PC-9 (cell line): ENCODE measurements at regions not wholly inside any gene's neighbourhood (a gene's known extent, or its start where the extent isn't known, plus 50 kb on each side); places are given as distances from the start of the nearest gene placed in this dataset.

Experiments used
- EZH2 ChIP-seq: fragments of 200-600 bp; sonication (generic); IDR thresholded peaks from 2 replicates; pipeline ENCODE4 v1.8.0; 2017; ENCODE audit warnings: antibody characterized with exemption, low read depth
- TF ChIP-seq, protein P1 (sequence below): fragments of 200-600 bp; sonication (generic); conservative IDR thresholded peaks from 2 replicates; pipeline ENCODE4 v1.6.1; 2017; ENCODE audit warnings: mixed run types, antibody characterized with exemption, mild to moderate bottlenecking, moderate library complexity

DNA sequence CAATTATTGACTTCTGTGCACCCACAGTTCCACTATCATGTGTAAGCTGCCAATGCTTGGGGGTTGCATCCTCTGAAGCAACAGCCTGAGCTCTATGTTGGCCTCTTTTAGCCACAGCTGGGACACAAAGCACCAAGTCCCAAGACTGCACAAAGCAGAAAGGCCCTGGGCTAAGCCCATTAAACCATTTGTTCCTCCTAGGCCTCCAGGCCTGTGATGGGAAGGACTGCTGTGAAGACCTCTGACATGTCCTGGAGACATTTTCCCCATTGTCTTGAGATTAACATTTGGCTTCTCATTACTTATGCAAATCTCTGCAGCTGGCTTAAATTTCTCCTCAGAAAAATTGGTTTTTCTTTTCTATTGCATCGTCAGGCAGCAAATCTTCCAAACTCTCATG is 123.7 kb upstream of the DEPDC1 start:
- TF ChIP-seq, protein P1, sequence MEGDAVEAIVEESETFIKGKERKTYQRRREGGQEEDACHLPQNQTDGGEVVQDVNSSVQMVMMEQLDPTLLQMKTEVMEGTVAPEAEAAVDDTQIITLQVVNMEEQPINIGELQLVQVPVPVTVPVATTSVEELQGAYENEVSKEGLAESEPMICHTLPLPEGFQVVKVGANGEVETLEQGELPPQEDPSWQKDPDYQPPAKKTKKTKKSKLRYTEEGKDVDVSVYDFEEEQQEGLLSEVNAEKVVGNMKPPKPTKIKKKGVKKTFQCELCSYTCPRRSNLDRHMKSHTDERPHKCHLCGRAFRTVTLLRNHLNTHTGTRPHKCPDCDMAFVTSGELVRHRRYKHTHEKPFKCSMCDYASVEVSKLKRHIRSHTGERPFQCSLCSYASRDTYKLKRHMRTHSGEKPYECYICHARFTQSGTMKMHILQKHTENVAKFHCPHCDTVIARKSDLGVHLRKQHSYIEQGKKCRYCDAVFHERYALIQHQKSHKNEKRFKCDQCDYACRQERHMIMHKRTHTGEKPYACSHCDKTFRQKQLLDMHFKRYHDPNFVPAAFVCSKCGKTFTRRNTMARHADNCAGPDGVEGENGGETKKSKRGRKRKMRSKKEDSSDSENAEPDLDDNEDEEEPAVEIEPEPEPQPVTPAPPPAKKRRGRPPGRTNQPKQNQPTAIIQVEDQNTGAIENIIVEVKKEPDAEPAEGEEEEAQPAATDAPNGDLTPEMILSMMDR, result no peak
- TF ChIP-seq EZH2, result no peak
